ENCODE measurements at regions not wholly inside any gene's neighbourhood (a gene's known extent, or its start where the extent isn't known, plus 50 kb on each side); places are given as distances from the start of the nearest gene placed in this dataset.

- Histone ChIP-seq H3K27me3 (replicated peaks in 1 of 4; ENCODE audit: control insufficient read depth in 3 of 4, extremely low read depth in 1 of 4, insufficient read depth in 3 of 4, low read length in 3 of 4) (no peaks in the 10 kb centered on the region), H3K18ac (ENCODE audit: extremely low read depth, low read length) (no peak overlapping the region), H2BK120ac (replicated peaks; ENCODE audit: low read depth, low read length) (no peak overlapping the region), H2BK20ac (ENCODE audit: low read length) (no peak overlapping the region), H3K56ac (replicated peaks; ENCODE audit: insufficient read length, low read depth, low read length) (no peak overlapping the region), H3K79me1 (ENCODE audit: low read depth, low read length) (no peaks in the 10 kb centered on the region), H2AK5ac (ENCODE audit: low read depth, low read length) (no peak overlapping the region), H3K27ac (ENCODE audit: low read depth, low read length) (no peak overlapping the region), H3K4me1 (replicated peaks in 1 of 4; ENCODE audit: control insufficient read depth in 3 of 4, insufficient read depth in 4 of 4, low read length in 3 of 4) (no peaks in the 10 kb centered on the region), H2BK12ac (ENCODE audit: low read depth, low read length) (no peak overlapping the region), H3K4me3 (ENCODE audit: extremely low read depth in 1 of 4, insufficient read depth in 2 of 4, low read depth in 3 of 4, low read length in 4 of 4) (no peak overlapping the region), H4K91ac (replicated peaks; ENCODE audit: insufficient read length, low read length) (no peak overlapping the region), H4K5ac (ENCODE audit: insufficient read length, low read depth, low read length) (no peak overlapping the region), H3K9ac (replicated peaks in 1 of 4; ENCODE audit: extremely low read depth in 1 of 4, low read depth in 3 of 4, low read length in 3 of 4) (no peak overlapping the region), H3K79me2 (ENCODE audit: control insufficient read depth in 1 of 2, insufficient read depth in 2 of 2, low read length in 2 of 2) (no peaks in the 10 kb centered on the region), H3K9me3 (ENCODE audit: insufficient read depth in 2 of 2, low read depth in 1 of 2, low read length in 1 of 2) (peaks cover 0 to 13% of the 10 kb centered on the region in 2 experiments; a peak in 2 of 4 replicates), H3K23me2 (ENCODE audit: low read depth, low read length) (no peaks in the 10 kb centered on the region), H2BK15ac (ENCODE audit: low read length) (no peak overlapping the region), H2BK5ac (ENCODE audit: low read depth, low read length) (no peak overlapping the region), H4K8ac (ENCODE audit: extremely low read depth, insufficient read depth, low read length) (no peak overlapping the region), H3K14ac (ENCODE audit: insufficient read length) (no peak overlapping the region), H3K36me3 (ENCODE audit: control insufficient read depth in 2 of 4, insufficient read depth in 4 of 4, low read length in 3 of 4) (no peaks in the 10 kb centered on the region), H3K4ac (replicated peaks; ENCODE audit: insufficient read length, low read depth, low read length) (no peak overlapping the region), H3K23ac (ENCODE audit: insufficient read length) (no peak overlapping the region), H2AFZ (ENCODE audit: low read length) (no peak overlapping the region), H3K4me2 (ENCODE audit: insufficient read depth in 1 of 2, low read depth in 2 of 2, low read length in 2 of 2) (no peak overlapping the region), H4K20me1 (replicated peaks in 1 of 2; ENCODE audit: control insufficient read depth in 1 of 2, insufficient read depth in 2 of 2, low read length in 2 of 2) (no peaks in the 10 kb centered on the region)
- WGBS, 2 experiments (ENCODE audit: extremely low coverage in 1 of 2, insufficient coverage in 1 of 2, insufficient read length in 1 of 2, insufficient replicate concordance in 2 of 2, low coverage in 1 of 2, low lambda C conversion rate in 2 of 2, missing lambda C conversion rate in 1 of 2) = 95% methylated on average over 5 of the region's 5 CpGs; no CpG with 5 or more reads in 1 of the 2 experiments
- DNase-seq (ENCODE audit: low read depth in 1 of 2, low spot score in 2 of 2) (no peak), FAIRE-seq (no peak)
- POLR2A ChIA-PET (ENCODE audit: partially characterized antibody) = no interaction called here
- CTCF ChIA-PET (ENCODE audit: partially characterized antibody) = interaction anchor here (0.6 to 5.3 kb wide), 10 partner anchors 14 to 859 kb away, joined by 3 to 33 read pairs (median 4); no protein-coding TSS in a partner anchor
- no peak for TF ChIP-seq CEBPB (IDR thresholded peaks at IDR 0.05; ENCODE audit: low read depth, low read length)
- TF ChIP-seq KDM4A (IDR thresholded peaks at IDR 0.05; ENCODE audit: low read depth, low read length, severe bottlenecking) = no peak
- no peak for TF ChIP-seq ATF3 (IDR thresholded peaks at IDR 0.05; ENCODE audit: insufficient read depth, low read depth, low read length)
- TF ChIP-seq EGR1 (IDR thresholded peaks at IDR 0.05; ENCODE audit: borderline replicate concordance, low read depth, low read length) = no peak
- no peak for TF ChIP-seq YY1 (IDR thresholded peaks at IDR 0.05; ENCODE audit: low read depth, low read length)
- TF ChIP-seq TBP (IDR thresholded peaks at IDR 0.05; ENCODE audit: low read depth, low read length) = no peak
- no peak for TF ChIP-seq EZH2 (IDR thresholded peaks at IDR 0.05; ENCODE audit: low read depth, low read length, severe bottlenecking)
- TF ChIP-seq BCL11A (IDR thresholded peaks at IDR 0.05; ENCODE audit: low read depth in 2 of 2, low read length in 2 of 2) = no peak
- TF ChIP-seq CHD1 (IDR thresholded peaks at IDR 0.05; ENCODE audit: low read depth, low read length) = no peak
- TF ChIP-seq E2F6 (IDR thresholded peaks at IDR 0.05) = no peak
These were observed 116.3 kb upstream of the RCN1 start for GRCh38 chr11:31974366-31975136.

Data from H1 (cell line).